Activated T-cell treated with anti-CD3 and anti-CD28 coated beads, Interleukin-2, amount 50 U/mL, for 1 hour (primary cell): ENCODE measurements at regions not wholly inside any gene's neighbourhood (a gene's known extent, or its start where the extent isn't known, plus 50 kb on each side); places are given as distances from the start of the nearest gene placed in this dataset.
"Not testable (repeated sequence)": the region's sequence is repeated elsewhere in the genome, so short reads cannot be mapped to it uniquely, and the experiment has no call there.

Experiments used
- DNase-seq: peaks from one replicate; pipeline ENCODE4 v3.0.0-alpha.2; 2020

- DNase-seq = no peak
Measured at GRCh38 chr3:194930377-194931204, 244.9 kb downstream of the FAM43A start.

DNA sequence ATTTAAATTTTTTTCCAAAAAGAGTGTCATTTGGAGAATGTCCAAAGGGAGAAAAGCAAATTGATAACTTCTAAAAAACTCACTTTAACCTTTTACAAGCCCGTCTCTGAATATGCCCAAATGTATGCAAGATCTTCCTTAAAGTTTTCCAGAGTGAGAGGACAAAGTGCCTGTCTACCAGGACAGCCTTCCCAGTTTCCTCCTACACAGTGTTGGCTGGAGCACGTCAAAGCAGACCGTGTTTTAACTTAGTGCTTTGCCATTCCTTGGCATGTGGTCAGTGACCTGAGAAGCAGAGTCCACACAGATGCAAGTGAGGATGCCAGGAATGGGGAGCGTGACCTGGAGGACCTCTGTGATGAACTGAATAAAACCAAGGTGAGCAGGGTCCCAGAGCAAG, 245.7 kb downstream of the FAM43A start:
- DNase-seq = no peak

DNA sequence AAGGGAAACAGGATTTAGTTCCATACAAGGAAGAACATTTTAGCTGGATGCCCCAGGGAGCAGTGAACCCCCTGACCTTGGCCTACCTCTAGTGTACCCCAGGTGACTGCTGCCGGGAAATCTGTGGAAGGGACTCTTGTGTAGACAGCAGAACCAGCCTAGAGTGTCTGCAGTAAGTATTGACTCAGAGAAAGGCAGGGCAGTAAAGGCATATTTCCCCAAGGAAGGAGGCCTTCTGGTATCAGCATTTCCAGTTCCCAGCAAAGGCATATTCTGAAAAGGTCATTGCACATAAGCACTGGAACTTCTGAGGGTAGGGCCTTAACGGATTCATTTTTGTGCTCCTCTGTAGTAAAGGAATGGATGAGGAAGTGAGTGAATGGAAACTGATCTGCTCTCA, 246.2 kb downstream of the FAM43A start:
- DNase-seq = no peak

GRCh38 chr3:194933465-194933864, 247.8 kb downstream of the FAM43A start:
- no peak for DNase-seq

DNA sequence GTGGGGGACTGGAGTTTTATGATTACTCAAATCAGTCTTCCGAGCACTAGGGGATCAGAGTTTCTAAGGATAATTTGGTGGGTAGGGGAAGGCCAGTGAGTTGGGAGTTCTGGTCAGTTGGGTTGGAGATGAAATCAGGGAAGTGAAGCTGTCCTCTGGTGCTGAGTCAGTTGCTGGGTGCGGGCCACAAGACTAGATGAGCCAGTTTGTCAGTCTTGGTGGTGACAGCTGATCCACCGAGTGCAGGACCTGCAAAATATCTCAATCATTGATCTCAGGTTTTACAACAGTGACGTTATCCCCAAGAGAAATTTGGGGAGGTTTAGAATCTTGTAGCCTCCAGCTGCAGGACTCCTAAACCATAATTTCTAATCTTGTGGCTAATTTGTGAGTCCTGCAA, 249.4 kb downstream of the FAM43A start:
- no peak for DNase-seq

GRCh38 chr3:194935632-194936470, 250.2 kb downstream of the FAM43A start:
- no peak for DNase-seq

DNA sequence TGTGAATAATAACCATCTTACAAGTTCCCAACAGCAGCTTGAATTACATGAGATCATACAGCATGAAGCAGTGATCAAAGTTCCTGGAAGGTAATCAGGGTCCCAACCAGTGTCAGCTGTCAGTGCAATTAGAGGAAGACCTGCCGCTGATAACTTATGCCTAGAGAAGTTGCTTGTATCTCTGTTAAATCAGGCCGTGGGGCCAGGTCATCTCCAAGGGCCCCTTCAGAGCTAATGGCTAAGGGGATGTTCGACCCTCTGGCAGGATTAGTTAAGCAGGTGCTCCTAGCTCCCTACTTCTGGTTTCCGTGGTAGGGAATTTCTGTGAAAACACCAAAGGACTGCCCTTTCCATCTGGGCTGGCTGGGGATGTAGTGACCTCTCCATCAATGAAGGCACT, 251.0 kb downstream of the FAM43A start:
- no peak for DNase-seq

DNA sequence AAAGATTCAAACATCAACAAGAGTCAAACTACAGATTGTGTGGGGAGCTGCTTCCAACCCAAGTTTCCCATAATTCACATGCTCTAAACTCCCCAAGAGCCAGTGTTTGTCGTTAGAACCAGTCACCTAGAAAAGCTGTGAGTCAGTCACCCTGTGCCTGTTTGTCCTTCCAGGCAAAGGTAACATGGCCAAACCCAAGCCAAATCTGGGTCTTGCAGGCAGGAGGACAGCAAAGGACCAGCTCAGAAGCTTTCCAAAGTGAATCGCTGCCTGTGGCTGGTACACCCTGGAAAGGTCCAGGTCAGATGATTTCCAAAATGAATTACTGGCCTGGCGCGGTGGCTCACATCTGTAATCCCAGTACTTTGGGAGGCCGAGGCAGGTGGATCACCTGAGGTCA, 251.5 kb downstream of the FAM43A start:
- no peak for DNase-seq

DNA sequence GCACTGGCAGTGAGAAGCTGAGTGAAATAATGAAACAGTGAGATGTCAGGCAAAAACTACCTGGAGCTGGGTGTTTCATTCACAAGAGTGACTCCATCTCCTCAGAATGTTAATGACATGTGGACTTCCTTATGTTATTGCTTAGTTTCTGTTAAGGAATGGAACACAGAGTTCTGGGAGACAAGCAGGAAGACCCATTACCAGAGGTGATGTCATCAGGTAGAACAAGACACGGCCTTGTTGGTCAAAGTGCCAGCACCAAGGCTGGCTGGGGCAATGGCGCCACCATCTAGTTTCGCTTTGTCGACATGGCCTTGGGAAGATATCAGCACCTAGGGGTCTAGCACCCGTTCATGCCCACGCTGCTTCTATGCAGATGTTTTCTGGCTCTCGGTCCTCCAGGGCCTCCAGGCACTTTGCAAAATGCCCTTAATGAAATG, 252.2 kb downstream of the FAM43A start:
- DNase-seq = no peak

GRCh38 chr3:194938845-194939531, 253.3 kb downstream of the FAM43A start:
- DNase-seq = no peak

- no peak for DNase-seq
Measured at GRCh38 chr3:194939532-194939909, 253.8 kb downstream of the FAM43A start.

DNA sequence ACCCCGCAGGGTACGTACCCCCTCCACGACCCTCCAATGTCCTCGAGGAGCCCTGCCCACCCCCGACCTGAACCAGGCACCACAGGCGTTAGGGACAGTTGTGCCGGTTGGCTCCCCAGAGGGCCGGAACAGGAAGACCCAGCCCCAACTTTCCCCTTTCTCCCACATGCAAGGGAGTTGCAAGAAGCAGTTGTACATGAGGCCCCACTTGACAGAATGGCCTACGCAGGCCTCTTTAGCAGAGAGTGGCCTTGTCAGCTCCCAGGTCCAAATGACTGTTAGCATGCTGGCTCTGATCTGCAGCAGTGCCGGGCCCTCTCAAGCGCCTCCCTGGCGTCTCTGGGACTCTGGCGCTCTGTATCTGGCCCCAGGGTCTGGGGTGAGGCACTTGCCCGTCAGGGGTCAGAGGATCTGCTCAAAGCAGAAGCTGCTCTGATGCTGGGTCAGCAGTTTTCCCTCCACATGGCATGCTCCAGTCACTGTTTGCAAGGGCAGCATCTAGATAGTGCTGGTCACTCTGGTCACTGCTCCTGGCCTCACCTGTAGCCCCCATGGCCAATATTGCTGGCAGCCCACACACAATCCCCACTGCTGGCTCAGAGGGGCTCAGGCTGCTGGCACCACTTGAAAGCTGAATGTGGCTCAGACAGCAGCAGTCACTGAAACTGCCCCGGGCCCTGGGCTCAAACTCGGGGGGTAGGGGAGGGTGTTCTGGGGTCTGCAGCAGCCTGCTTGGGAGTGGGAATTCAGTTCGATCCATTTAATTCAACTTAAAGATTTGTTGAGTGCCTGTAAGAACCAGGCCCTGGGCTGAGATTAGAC, 254.5 kb downstream of the FAM43A start:
- DNase-seq = no peak

DNA sequence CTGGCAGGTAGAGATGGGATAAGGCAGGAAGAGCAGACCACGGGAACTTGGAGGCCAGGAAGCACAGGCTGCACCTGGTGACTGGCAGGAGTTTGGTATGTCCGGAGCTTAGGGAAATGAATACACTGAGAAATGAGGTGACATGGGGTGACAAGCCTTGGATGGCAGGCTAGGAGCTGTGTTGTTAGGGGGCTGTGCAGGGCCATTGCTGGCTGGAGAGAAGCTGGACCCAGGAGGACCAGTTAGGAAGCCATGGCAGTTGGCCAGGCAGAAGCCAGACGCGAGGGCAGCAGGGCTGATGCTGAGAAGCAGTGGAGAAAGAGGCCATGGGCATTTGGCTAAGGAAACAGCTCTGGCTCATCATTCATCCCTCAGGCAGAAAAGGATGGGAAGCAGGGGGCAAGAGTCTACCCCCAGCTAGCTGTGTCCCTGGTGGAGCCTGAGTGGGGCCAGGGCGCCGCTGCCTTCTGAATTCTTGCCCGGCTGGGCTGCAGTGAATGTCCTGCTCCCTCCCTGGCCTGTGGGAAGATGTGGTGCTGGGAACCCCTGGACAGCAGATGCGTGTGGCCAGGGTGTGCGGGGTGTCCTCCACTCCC, 255.8 kb downstream of the FAM43A start:
- no peak for DNase-seq

DNA sequence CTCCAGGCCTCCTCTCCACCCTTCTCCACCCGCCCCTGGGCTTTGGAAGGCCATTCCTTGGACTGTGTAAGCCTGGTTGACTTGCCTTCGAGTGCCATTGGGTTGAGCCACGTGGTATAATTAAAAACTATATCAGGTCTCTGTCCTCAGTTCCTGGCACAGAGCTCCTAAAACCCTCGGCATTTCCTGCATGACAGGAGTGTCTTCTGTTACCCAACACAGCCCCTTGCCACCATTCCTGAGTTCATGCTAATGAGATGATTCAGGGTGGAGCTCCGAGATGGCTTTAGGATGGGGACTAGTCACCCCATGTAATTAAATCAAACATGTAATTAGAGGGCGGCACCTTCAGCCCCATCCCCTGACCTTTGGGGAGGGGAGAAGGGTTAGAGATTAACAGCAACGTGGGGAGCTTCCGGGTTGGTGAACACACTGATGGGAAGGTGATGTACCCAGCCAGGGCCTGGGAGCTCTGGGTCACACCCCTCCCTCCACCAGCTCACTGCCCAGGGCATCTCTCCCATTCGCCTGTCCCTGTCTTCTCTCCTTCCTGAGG, 256.4 kb downstream of the FAM43A start:
- no peak for DNase-seq

GRCh38 chr3:194944526-194944925, 258.8 kb downstream of the FAM43A start:
- no peak for DNase-seq

GRCh38 chr3:194945508-194945907, 259.8 kb downstream of the FAM43A start:
- DNase-seq = no peak

- no peak for DNase-seq
Measured at GRCh38 chr3:194946091-194946490, 260.4 kb downstream of the FAM43A start.

- DNase-seq = no peak
Measured at GRCh38 chr3:194949592-194949991, 263.9 kb downstream of the FAM43A start.

- DNase-seq = no peak
Measured at GRCh38 chr3:194950906-194951628, 265.4 kb downstream of the FAM43A start.

- DNase-seq = not testable (repeated sequence)
Measured at GRCh38 chr3:194951629-194951920, 265.9 kb downstream of the FAM43A start.

DNA sequence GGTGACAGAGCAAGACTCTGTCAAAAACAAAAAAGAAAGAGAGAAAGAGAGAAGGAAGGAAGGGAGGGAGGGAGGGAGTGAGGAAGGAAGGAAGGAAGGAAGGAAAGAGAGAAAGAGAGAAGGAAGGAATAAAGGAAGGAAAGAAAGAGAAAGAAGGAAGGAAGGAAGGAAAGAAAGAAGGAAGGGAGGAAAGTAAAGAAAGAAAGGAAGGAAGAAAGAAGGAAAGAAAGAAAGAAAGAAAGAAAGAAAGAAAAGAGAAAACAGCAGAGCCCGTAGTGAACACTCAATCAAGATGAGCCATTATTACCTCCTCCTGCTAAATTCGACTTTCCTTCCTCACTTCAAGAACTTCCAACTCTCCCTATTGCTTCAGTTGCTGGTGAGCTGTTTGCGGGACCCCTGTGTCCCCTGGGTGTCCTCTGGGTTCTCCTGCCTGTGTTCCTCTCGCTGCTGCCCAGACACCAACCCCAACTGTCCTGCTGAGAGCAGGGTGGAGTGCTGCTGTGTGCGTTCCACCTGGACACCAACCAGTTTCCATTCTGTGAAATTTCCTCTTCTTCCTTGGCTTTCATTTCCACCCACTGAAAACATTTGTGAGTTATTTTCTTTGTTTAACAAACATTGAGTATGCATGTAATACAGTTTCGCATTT, 266.4 kb downstream of the FAM43A start:
- DNase-seq = no peak
